Astrocyte (in vitro differentiated cells and primary cell): ENCODE measurements at regions not wholly inside any gene's neighbourhood (a gene's known extent, or its start where the extent isn't known, plus 50 kb on each side); places are given as distances from the start of the nearest gene placed in this dataset.
"Not testable (repeated sequence)": the region's sequence is repeated elsewhere in the genome, so short reads cannot be mapped to it uniquely, and the experiment has no call there.

ENCODE experiments used
- EZH2 ChIP-seq: IDR thresholded peaks from 2 replicates; pipeline ENCODE4 v1.6.1; 2012; ENCODE audit warnings: mild to moderate bottlenecking, low read length, inconsistent platforms; ENCODE audit not compliant: insufficient read depth
- TF ChIP-seq, protein P1 (sequence below): IDR thresholded peaks from 2 replicates; pipeline ENCODE4 v1.5.1; 2011; ENCODE audit warnings: low read depth, mild to moderate bottlenecking, inconsistent platforms, low read length, moderate library complexity; ENCODE audit not compliant: insufficient read depth

DNA sequence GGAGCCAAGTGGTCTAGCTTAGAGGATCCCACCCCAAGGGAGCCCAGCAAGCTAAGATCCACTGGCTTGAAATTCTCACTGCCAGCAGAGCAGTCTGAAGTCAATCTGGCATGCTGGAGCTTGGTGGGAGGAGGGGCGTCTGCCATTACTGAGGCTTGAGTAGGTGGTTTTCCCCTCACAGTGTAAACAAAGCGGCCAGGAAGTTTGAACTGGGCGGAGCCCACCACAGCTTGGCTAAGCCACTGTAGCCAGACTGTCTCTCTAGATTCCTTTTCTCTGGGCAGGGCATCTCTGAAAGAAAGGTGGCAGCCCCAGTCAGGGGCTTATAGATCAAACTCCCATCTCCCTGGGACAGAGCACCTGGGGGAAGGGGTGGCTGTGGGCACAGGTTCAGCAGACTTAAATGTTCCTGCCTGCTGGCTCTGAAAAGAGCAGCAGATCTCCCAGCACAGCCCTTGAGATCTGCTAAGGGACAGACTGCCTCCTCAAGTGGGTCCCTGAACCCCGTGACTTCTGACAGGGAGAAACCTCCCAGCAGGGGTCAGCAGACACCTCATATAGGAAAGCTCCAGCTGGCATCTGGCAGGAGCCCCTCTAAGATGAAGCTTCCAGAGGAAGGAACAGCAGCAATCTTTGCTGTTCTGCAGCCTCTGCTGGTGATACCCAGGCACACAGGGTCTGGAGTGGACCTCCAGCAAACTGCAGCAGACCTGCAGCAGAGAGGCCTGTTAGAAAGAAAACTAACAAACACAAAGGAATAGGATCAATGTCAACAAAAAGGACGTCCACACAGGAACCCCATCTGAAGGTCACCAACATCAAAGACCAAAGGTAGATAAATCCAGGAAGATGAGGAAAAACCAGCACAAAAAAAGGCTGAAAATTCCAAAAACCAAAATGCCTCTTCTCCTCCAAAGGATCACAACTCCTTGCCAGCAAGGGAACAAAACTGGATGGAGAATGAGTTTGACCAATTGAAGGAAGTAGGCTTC, 215.6 kb upstream of the TET2 start:
- TF ChIP-seq, protein P1, sequence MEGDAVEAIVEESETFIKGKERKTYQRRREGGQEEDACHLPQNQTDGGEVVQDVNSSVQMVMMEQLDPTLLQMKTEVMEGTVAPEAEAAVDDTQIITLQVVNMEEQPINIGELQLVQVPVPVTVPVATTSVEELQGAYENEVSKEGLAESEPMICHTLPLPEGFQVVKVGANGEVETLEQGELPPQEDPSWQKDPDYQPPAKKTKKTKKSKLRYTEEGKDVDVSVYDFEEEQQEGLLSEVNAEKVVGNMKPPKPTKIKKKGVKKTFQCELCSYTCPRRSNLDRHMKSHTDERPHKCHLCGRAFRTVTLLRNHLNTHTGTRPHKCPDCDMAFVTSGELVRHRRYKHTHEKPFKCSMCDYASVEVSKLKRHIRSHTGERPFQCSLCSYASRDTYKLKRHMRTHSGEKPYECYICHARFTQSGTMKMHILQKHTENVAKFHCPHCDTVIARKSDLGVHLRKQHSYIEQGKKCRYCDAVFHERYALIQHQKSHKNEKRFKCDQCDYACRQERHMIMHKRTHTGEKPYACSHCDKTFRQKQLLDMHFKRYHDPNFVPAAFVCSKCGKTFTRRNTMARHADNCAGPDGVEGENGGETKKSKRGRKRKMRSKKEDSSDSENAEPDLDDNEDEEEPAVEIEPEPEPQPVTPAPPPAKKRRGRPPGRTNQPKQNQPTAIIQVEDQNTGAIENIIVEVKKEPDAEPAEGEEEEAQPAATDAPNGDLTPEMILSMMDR = not testable (repeated sequence)
- not testable (repeated sequence) for TF ChIP-seq EZH2
